ENCODE measurements at regions not wholly inside any gene's neighbourhood (a gene's known extent, or its start where the extent isn't known, plus 50 kb on each side); places are given as distances from the start of the nearest gene placed in this dataset.

DNA sequence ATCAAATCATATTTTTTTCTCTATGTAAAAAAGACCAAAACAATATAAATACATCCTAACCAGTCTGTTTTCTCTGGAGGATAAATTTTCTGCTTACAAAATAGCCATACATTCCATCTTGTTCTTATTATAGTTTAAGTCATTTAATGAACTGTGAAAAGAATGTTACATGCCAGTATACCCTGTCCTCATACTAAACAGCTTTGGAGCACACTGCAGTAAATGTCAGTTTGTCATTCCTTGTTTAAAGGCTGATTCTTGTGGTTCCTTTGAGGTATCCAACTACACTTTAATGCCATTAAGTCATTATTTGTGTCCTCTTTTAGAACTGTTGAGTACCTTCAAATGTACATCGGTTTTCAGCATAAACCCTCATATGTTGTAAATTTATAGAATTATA lies 52.7 kb upstream of the DCBLD2 start:
- DNase-seq (ENCODE audit: low read depth), result no peak

DNA sequence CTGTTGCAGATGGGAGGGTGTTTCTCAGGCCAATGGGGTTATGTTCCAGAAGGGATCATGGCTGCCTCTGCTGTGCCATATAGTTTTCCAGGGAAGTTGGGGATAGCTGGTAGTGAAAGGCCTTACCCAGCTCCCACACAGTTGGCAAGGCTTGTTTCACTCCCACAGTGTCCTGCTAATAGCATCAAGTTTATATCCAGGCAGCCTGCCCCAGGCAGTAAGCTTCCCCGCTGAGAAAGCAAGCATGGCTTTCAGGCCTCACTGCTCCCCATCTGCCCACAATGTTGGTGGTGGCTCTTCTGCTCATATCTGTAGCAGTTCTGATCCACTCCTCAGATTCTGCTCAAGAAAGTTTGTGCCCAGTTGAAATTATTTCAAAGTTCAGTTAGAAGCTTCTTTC lies 50.9 kb upstream of the DCBLD2 start:
- DNase-seq (ENCODE audit: low read depth), result no peak
- TF ChIP-seq, protein P1, sequence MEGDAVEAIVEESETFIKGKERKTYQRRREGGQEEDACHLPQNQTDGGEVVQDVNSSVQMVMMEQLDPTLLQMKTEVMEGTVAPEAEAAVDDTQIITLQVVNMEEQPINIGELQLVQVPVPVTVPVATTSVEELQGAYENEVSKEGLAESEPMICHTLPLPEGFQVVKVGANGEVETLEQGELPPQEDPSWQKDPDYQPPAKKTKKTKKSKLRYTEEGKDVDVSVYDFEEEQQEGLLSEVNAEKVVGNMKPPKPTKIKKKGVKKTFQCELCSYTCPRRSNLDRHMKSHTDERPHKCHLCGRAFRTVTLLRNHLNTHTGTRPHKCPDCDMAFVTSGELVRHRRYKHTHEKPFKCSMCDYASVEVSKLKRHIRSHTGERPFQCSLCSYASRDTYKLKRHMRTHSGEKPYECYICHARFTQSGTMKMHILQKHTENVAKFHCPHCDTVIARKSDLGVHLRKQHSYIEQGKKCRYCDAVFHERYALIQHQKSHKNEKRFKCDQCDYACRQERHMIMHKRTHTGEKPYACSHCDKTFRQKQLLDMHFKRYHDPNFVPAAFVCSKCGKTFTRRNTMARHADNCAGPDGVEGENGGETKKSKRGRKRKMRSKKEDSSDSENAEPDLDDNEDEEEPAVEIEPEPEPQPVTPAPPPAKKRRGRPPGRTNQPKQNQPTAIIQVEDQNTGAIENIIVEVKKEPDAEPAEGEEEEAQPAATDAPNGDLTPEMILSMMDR (IDR thresholded peaks at IDR 0.05; ENCODE audit: insufficient read depth, low read length, poor library complexity, severe bottlenecking), result no peak
- no peak overlapping the region for H3K4me3 ChIP-seq (ENCODE audit: low read depth, low read length)
- no peaks in the 10 kb centered on the region for H3K27me3 ChIP-seq (ENCODE audit: control insufficient read depth, insufficient read depth, low read length)
- no peaks in the 10 kb centered on the region for H3K36me3 ChIP-seq (ENCODE audit: control insufficient read depth, insufficient read depth, low read length)

More for the DNA sequence above, 52.7 kb upstream of the DCBLD2 start:
- Histone ChIP-seq H3K4me3 (ENCODE audit: low read depth, low read length) (no peak overlapping the region), H3K27me3 (ENCODE audit: control insufficient read depth, insufficient read depth, low read length) (no peaks in the 10 kb centered on the region), H3K36me3 (ENCODE audit: control insufficient read depth, insufficient read depth, low read length) (no peaks in the 10 kb centered on the region)
- TF ChIP-seq, protein P1 (IDR thresholded peaks at IDR 0.05; ENCODE audit: insufficient read depth, low read length, poor library complexity, severe bottlenecking), result no peak

Data from kidney epithelial cell (primary cell).